ENCODE measurements at regions not wholly inside any gene's neighbourhood (a gene's known extent, or its start where the extent isn't known, plus 50 kb on each side); places are given as distances from the start of the nearest gene placed in this dataset.

- TF ChIP-seq SMC3 (IDR thresholded peaks at IDR 0.05) (no peak), POLR2A (IDR thresholded peaks at IDR 0.05; ENCODE audit: low read length) (no peak)
- TF ChIP-seq, protein P1, sequence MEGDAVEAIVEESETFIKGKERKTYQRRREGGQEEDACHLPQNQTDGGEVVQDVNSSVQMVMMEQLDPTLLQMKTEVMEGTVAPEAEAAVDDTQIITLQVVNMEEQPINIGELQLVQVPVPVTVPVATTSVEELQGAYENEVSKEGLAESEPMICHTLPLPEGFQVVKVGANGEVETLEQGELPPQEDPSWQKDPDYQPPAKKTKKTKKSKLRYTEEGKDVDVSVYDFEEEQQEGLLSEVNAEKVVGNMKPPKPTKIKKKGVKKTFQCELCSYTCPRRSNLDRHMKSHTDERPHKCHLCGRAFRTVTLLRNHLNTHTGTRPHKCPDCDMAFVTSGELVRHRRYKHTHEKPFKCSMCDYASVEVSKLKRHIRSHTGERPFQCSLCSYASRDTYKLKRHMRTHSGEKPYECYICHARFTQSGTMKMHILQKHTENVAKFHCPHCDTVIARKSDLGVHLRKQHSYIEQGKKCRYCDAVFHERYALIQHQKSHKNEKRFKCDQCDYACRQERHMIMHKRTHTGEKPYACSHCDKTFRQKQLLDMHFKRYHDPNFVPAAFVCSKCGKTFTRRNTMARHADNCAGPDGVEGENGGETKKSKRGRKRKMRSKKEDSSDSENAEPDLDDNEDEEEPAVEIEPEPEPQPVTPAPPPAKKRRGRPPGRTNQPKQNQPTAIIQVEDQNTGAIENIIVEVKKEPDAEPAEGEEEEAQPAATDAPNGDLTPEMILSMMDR (IDR thresholded peaks at IDR 0.05): no peak
Observed at GRCh38 chr9:75602060-75602459, 288.4 kb upstream of the PCSK5 start.
